Amniotic epithelial cell (primary cell): ENCODE measurements at regions not wholly inside any gene's neighbourhood (a gene's known extent, or its start where the extent isn't known, plus 50 kb on each side); places are given as distances from the start of the nearest gene placed in this dataset.
"Not testable (repeated sequence)": the region's sequence is repeated elsewhere in the genome, so short reads cannot be mapped to it uniquely, and the experiment has no call there.

Experiments used
- DNase-seq: peaks from one replicate; pipeline ENCODE4 v3.0.0-alpha.2; 2010; ENCODE audit warnings: low read depth

DNA sequence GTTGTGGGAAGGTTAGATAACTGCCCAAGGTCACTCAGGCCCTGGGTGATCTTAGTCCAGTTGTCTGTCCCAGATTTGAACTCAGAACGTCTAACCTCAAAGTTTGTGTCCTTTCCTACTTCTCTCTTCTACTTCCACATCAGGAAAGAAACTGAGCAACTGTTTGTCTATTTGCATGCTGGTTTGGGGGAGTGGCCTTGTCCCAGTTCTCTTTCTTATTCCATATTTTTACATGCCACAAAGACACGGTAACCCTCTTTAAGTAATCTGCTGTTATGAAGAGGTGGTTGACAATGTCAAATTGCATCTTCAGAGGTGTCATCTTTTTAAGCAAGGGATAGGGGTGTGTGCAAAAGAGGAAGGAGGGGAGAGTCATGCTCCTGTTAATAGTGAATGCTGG is 432.5 kb downstream of the HS3ST3B1 start:
- DNase-seq: no peak

DNA sequence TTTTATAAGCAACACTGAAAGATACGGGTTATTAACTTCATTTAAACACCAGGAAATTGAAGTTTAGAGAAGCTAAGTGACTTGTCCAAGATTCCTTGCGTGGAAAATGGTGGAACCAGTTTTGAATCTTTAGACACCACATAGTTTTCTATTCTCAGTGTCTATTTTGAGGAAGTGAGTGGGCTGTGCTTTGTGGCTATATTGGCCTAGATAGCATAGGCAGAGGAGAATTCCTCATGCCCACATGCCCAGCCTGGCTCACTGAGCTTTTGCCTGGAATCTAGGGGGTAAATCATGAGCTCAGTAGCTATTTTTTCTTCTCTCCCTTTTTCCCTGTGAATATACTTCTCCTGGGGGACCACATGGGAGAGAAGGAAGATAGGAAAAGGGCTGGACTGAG is 431.3 kb downstream of the HS3ST3B1 start:
- DNase-seq: no peak

- no peak for DNase-seq
Measured at GRCh38 chr17:14731591-14731990, 430.7 kb downstream of the HS3ST3B1 start.

DNA sequence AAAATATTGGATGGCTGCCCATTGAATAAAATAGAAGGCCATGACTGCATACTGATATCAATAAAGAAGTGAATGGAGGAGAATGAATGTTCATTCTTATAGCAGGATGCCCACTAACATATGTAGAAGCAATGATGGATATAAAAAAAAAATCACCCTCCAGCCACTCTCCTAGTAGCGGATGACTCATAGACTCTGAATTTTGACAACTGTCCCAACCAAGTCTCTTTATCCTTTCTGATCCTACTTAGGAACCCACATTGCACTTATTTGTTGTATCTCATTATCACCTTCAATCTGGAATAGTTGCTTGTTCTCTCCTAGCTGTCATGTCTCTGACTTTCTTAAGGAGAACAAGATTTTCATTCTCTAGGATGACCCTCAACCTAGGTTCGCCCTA is 429.9 kb downstream of the HS3ST3B1 start:
- DNase-seq: no peak

GRCh38 chr17:14725729-14726128 is 424.8 kb downstream of the HS3ST3B1 start:
- DNase-seq: no peak

DNA sequence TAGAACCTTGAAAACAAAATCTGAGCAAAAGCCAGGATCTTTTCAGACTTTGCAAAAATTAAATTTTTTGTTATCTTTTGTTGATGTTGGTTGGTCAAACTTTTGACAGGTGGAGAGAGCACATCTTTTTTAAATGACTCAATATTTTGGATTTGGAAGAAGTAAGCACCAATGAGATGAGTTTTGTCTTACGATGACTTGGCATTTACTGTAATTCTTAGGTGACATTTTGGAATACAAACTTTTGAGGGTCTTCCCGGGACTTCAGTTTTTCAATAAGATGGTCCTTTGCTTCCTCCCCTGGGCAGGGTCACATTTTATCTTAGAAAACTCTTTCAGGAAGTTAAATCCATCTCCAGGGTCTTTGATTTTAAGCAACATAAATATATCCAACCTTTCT is 423.9 kb downstream of the HS3ST3B1 start:
- no peak for DNase-seq

- not testable (repeated sequence) for DNase-seq
Measured at GRCh38 chr17:14723349-14723748, 422.5 kb downstream of the HS3ST3B1 start.

GRCh38 chr17:14719942-14720341 is 419.1 kb downstream of the HS3ST3B1 start:
- DNase-seq: no peak

- DNase-seq: no peak
Measured at GRCh38 chr17:14717859-14718258, 417.0 kb downstream of the HS3ST3B1 start.

DNA sequence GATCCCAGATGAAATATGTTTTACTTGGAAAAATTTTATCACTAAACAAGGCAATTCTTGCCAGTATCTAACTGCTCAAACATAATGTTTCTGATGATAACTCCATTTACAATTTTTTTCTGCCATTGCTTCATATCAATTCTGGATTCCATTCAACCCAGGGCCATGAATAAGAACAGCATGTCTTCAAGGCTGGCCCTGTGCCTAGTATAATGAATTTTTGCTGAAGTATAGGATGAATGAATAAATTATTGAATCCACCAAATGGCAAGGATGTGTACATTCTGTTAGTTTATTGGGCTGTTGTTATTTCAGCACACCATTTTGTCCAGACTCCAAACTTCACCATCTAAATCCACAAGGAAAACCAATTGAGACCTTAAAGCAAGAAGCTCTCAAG is 414.7 kb downstream of the HS3ST3B1 start:
- DNase-seq: peak; percentile 8

- peak; percentile 38 for DNase-seq
Measured at GRCh38 chr17:14712611-14713021, 411.7 kb downstream of the HS3ST3B1 start.

- DNase-seq: no peak
Measured at GRCh38 chr17:14704121-14704520, 403.2 kb downstream of the HS3ST3B1 start.

DNA sequence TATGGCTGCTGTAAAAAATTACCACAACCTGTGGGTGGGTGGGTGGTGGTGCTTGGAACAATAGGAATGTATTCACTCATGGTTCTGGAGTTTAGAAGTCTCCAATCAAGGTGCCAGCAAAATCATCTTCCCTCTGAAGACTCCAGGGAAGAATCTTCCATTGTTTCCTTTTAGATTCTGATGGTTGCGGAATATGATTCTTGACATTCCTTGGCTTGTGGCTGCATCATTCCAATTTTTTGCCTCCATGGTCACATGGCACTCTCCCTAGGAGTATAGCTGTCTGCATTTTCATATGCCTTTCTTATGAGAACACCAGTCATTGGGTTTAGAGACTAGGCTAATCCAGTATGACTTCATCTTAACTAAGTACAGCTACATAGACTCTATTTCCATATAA is 401.0 kb downstream of the HS3ST3B1 start:
- no peak for DNase-seq

- DNase-seq: no peak
Measured at GRCh38 chr17:14699574-14700185, 398.8 kb downstream of the HS3ST3B1 start.

GRCh38 chr17:14693382-14693781 is 392.5 kb downstream of the HS3ST3B1 start:
- DNase-seq: no peak

DNA sequence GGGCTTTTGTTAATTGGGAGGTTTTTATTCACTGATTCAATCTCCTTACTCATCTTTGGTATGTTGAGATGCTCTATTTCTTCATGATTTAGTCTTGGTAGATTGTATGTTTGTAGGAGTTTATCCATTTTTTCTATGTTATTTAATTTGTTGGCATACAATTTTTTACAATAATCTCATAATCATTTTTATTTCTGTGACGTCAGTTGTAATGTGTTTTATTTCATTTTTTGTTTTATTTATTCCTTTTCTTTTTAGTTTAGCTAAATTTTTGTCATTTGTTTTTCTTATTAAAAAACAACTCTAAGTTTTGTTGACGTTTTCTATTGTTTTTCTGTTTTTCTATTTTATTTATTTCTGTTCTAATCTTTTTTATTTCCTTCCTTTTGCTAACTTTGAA is 389.8 kb downstream of the HS3ST3B1 start:
- no peak for DNase-seq

- no peak for DNase-seq
Measured at GRCh38 chr17:14688134-14688533, 387.3 kb downstream of the HS3ST3B1 start.

DNA sequence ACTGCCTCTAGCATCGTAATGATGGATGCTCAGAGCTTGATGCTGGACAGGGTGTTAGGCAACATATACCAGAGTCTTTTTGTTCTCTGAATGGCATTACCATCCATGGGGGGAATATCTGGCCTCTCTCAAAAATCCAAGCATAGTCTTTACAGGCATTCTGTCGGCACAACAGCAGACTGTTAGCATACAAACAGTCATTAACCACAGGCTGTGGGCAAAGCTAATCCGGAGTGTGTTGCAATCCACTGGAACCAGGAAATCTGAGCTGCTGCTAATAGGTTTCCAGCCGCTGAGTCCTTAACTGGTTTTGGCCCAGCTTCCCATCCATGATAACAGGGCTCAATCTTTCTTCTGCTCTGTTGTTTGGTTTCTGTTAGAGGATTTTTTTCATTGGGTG is 371.9 kb downstream of the HS3ST3B1 start:
- DNase-seq: peak; percentile 93

- no peak for DNase-seq
Measured at GRCh38 chr17:14670861-14671260, 370.0 kb downstream of the HS3ST3B1 start.

GRCh38 chr17:14664511-14664910 is 363.6 kb downstream of the HS3ST3B1 start:
- no peak for DNase-seq

DNA sequence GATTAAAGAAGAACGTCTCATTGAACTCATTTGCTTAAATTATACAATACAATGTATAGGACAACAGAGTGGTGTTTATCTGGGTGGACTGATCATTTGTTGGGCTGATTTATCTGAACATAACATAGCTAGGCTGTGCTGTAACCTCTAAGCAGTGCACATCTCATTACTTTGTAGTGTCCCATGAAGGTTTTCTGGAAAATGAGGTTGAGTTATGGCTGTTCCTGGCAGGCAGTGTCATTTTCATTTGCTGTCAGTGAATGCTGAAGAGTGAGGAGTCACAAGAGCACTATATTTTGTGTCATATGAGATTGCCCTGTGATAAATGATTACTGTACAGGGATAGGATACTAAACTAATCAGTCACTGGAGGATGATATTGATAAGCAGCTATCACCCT is 340.2 kb downstream of the HS3ST3B1 start:
- DNase-seq: no peak

GRCh38 chr17:14637260-14637659 is 336.4 kb downstream of the HS3ST3B1 start:
- no peak for DNase-seq

GRCh38 chr17:14630621-14631020 is 329.7 kb downstream of the HS3ST3B1 start:
- no peak for DNase-seq

DNA sequence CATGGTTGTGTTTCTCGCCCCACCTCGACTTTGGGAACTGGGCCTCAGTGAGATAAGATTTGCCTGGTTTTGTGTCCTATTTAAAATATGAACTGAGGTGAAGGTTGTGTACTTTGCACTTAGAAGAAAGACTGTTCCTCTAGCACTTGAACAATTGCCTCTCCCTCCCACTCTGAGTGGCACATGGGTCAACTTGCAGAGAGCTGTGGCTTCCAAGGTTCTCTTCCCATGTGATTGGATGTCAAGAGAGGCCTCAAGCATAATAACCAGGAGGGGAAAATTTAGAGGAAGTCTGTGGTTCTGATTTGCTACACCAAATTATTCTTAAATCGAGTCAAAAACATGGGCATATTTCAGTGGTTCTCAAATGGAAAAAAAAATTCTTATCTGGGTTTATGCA is 329.2 kb downstream of the HS3ST3B1 start:
- no peak for DNase-seq
